ENCODE measurements at regions not wholly inside any gene's neighbourhood (a gene's known extent, or its start where the extent isn't known, plus 50 kb on each side); places are given as distances from the start of the nearest gene placed in this dataset.

GRCh38 chr3:181432992-181433391, 278.7 kb upstream of the SOX2 start:
- no peak for TF ChIP-seq REST (IDR thresholded peaks at IDR 0.05; ENCODE audit: insufficient read depth in 1 of 2, low read depth in 2 of 2, low read length in 2 of 2)
- TF ChIP-seq POLR2AphosphoS5 (IDR thresholded peaks at IDR 0.05; ENCODE audit: low read depth, low read length): no peak
- TF ChIP-seq SIN3A (IDR thresholded peaks at IDR 0.05; ENCODE audit: borderline replicate concordance, insufficient read depth, low read length): no peak
- no peak for TF ChIP-seq TAF1 (IDR thresholded peaks at IDR 0.05; ENCODE audit: borderline replicate concordance, insufficient read depth, low read length)
- TF ChIP-seq FOXP2 (optimal IDR thresholded peaks at IDR 0.05; ENCODE audit: borderline replicate concordance, extremely low read depth, extremely low read length, insufficient read depth): no peak

GRCh38 chr3:181431748-181432147, 280.0 kb upstream of the SOX2 start:
- TF ChIP-seq TAF1 (IDR thresholded peaks at IDR 0.05; ENCODE audit: borderline replicate concordance, insufficient read depth, low read length) (no peak), POLR2AphosphoS5 (IDR thresholded peaks at IDR 0.05; ENCODE audit: low read depth, low read length) (no peak), REST (IDR thresholded peaks at IDR 0.05; ENCODE audit: insufficient read depth in 1 of 2, low read depth in 2 of 2, low read length in 2 of 2) (no peak), SIN3A (IDR thresholded peaks at IDR 0.05; ENCODE audit: borderline replicate concordance, insufficient read depth, low read length) (no peak), FOXP2 (optimal IDR thresholded peaks at IDR 0.05; ENCODE audit: borderline replicate concordance, extremely low read depth, extremely low read length, insufficient read depth) (no peak)

GRCh38 chr3:181425074-181425473, 286.7 kb upstream of the SOX2 start:
- no peak for TF ChIP-seq SIN3A (IDR thresholded peaks at IDR 0.05; ENCODE audit: borderline replicate concordance, insufficient read depth, low read length)

GRCh38 chr3:181418233-181418632, 293.5 kb upstream of the SOX2 start:
- TF ChIP-seq TAF1 (IDR thresholded peaks at IDR 0.05; ENCODE audit: borderline replicate concordance, insufficient read depth, low read length) (no peak), FOXP2 (optimal IDR thresholded peaks at IDR 0.05; ENCODE audit: borderline replicate concordance, extremely low read depth, extremely low read length, insufficient read depth) (no peak), SIN3A (IDR thresholded peaks at IDR 0.05; ENCODE audit: borderline replicate concordance, insufficient read depth, low read length) (no peak), POLR2AphosphoS5 (IDR thresholded peaks at IDR 0.05; ENCODE audit: low read depth, low read length) (no peak), REST (IDR thresholded peaks at IDR 0.05; ENCODE audit: insufficient read depth in 1 of 2, low read depth in 2 of 2, low read length in 2 of 2) (no peak)

- TF ChIP-seq SIN3A (IDR thresholded peaks at IDR 0.05; ENCODE audit: borderline replicate concordance, insufficient read depth, low read length): no peak
- no peak for TF ChIP-seq FOXP2 (optimal IDR thresholded peaks at IDR 0.05; ENCODE audit: borderline replicate concordance, extremely low read depth, extremely low read length, insufficient read depth)
- TF ChIP-seq REST (IDR thresholded peaks at IDR 0.05; ENCODE audit: insufficient read depth in 1 of 2, low read depth in 2 of 2, low read length in 2 of 2): no peak
- no peak for TF ChIP-seq POLR2AphosphoS5 (IDR thresholded peaks at IDR 0.05; ENCODE audit: low read depth, low read length)
- TF ChIP-seq TAF1 (IDR thresholded peaks at IDR 0.05; ENCODE audit: borderline replicate concordance, insufficient read depth, low read length): no peak
Measured at GRCh38 chr3:181417748-181418147, 294.0 kb upstream of the SOX2 start.

Measured in PFSK-1 (cell line).